IMR-90 (cell line): ENCODE measurements at regions not wholly inside any gene's neighbourhood (a gene's known extent, or its start where the extent isn't known, plus 50 kb on each side); places are given as distances from the start of the nearest gene placed in this dataset.

Experiments used
- BHLHE40 ChIP-seq: fragments of 150-350 bp; IDR thresholded peaks from 2 replicates; pipeline ENCODE4 v1.6.1; 2016; ENCODE audit warnings: mild to moderate bottlenecking, low read depth, low read length
- CEBPB ChIP-seq: IDR thresholded peaks from 2 replicates; pipeline ENCODE4 v1.6.1; 2012; ENCODE audit warnings: low read depth, low read length, improper control_type of control experiment
- CHD1 ChIP-seq: IDR thresholded peaks from 2 replicates; pipeline ENCODE4 v1.6.1; 2012; ENCODE audit warnings: low read depth, low read length, improper control_type of control experiment
- MAFK ChIP-seq: IDR thresholded peaks from 2 replicates; pipeline ENCODE4 v1.6.1; 2012; ENCODE audit warnings: low read depth, low read length, improper control_type of control experiment
- MXI1 ChIP-seq: IDR thresholded peaks from 2 replicates; pipeline ENCODE4 v1.6.1; 2012; ENCODE audit warnings: low read depth, mild to moderate bottlenecking, low read length, moderate library complexity, borderline replicate concordance
- NFE2L2 ChIP-seq: fragments of 150-350 bp; IDR thresholded peaks from 2 replicates; pipeline ENCODE4 v1.6.1; 2016; ENCODE audit warnings: low read depth, mild to moderate bottlenecking, low read length
- POLR2A ChIP-seq: IDR thresholded peaks from 2 replicates; pipeline ENCODE4 v1.6.1; 2012; ENCODE audit warnings: mild to moderate bottlenecking, low read depth, low read length
- RAD21 ChIP-seq: IDR thresholded peaks from 2 replicates; pipeline ENCODE4 v1.6.1; 2012; ENCODE audit warnings: low read length, improper control_type of control experiment
- RCOR1 ChIP-seq: IDR thresholded peaks from 2 replicates; pipeline ENCODE4 v1.6.1; 2012; ENCODE audit warnings: mild to moderate bottlenecking, low read length, improper control_type of control experiment; ENCODE audit not compliant: insufficient replicate concordance
- TF ChIP-seq, protein P1 (sequence below): conservative IDR thresholded peaks from 2 replicates; pipeline ENCODE4 v1.5.1; 2012; ENCODE audit warnings: mild to moderate bottlenecking, low read depth, low read length, improper control_type of control experiment
- TF ChIP-seq, protein P2 (sequence below): fragments of 150-350 bp; IDR thresholded peaks from 2 replicates; pipeline ENCODE4 v1.6.1; 2017; ENCODE audit warnings: mild to moderate bottlenecking, antibody characterized with exemption, low read length, low read depth

DNA sequence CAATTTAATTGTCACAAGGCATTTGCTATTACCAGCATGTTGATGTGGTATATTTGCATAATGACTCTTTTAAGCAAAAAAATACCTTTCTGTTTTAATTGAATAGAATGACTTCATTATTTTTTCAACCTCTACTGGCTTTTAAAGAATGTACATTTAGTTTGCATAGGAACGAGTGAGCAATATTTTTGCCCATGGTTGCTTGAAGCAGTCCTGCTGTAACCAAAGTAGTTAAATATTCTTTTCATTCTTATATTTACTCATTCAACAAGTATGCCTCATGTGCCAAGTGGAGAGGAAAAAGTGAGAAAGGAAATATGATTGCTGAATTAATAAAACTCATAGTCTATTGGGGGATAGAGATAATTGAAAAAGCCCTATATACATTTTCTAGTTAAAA, 184.7 kb downstream of the DSEL start:
- TF ChIP-seq, protein P1, sequence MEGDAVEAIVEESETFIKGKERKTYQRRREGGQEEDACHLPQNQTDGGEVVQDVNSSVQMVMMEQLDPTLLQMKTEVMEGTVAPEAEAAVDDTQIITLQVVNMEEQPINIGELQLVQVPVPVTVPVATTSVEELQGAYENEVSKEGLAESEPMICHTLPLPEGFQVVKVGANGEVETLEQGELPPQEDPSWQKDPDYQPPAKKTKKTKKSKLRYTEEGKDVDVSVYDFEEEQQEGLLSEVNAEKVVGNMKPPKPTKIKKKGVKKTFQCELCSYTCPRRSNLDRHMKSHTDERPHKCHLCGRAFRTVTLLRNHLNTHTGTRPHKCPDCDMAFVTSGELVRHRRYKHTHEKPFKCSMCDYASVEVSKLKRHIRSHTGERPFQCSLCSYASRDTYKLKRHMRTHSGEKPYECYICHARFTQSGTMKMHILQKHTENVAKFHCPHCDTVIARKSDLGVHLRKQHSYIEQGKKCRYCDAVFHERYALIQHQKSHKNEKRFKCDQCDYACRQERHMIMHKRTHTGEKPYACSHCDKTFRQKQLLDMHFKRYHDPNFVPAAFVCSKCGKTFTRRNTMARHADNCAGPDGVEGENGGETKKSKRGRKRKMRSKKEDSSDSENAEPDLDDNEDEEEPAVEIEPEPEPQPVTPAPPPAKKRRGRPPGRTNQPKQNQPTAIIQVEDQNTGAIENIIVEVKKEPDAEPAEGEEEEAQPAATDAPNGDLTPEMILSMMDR, result no peak
- no peak for TF ChIP-seq BHLHE40
- no peak for TF ChIP-seq MXI1
- TF ChIP-seq POLR2A, result no peak
- no peak for TF ChIP-seq MAFK
- no peak for TF ChIP-seq RAD21
- no peak for TF ChIP-seq NFE2L2
- no peak for TF ChIP-seq CEBPB
- TF ChIP-seq, protein P2, sequence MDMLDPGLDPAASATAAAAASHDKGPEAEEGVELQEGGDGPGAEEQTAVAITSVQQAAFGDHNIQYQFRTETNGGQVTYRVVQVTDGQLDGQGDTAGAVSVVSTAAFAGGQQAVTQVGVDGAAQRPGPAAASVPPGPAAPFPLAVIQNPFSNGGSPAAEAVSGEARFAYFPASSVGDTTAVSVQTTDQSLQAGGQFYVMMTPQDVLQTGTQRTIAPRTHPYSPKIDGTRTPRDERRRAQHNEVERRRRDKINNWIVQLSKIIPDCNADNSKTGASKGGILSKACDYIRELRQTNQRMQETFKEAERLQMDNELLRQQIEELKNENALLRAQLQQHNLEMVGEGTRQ, result no peak
- no peak for TF ChIP-seq RCOR1
- TF ChIP-seq CHD1, result no peak
